ENCODE measurements at regions not wholly inside any gene's neighbourhood (a gene's known extent, or its start where the extent isn't known, plus 50 kb on each side); places are given as distances from the start of the nearest gene placed in this dataset.
"Not testable (repeated sequence)": the region's sequence is repeated elsewhere in the genome, so short reads cannot be mapped to it uniquely, and the experiment has no call there.

GRCh38 chr7:149598721-149599308 is 101.2 kb upstream of the ZNF746 start (continued):
- TF ChIP-seq PREB (CRISPR knock-in tag; IDR thresholded peaks at IDR 0.05) (no peak), STAG1 (CRISPR knock-in tag; IDR thresholded peaks at IDR 0.05) (peak; percentile 54), XBP1 (CRISPR knock-in tag; IDR thresholded peaks at IDR 0.05) (no peak), ZKSCAN1 (IDR thresholded peaks at IDR 0.05; ENCODE audit: low read length) (0 out of 2 replicates have a peak, but pooled peaks have one; percentile 45), NFKBIZ (CRISPR knock-in tag; IDR thresholded peaks at IDR 0.05) (no peak), CTCF (CRISPR knock-in tag; IDR thresholded peaks at IDR 0.05) (peak; percentile 44), JUNB (CRISPR knock-in tag; IDR thresholded peaks at IDR 0.05; ENCODE audit: borderline replicate concordance) (no peak), ZNF503 (CRISPR knock-in tag; IDR thresholded peaks at IDR 0.05) (no peak), ZBTB34 (CRISPR knock-in tag; IDR thresholded peaks at IDR 0.05) (no peak)

GRCh38 chr7:149597789-149598188 is 100.2 kb upstream of the ZNF746 start:
- in situ Hi-C loops (cut with HindIII; ENCODE audit: extremely low pct_ligation_motif_present, low pct_unique_long_range_greater_than_20kb); H3K27ac ChIP-seq (ENCODE audit: extremely low read length, insufficient read depth, low read length); H3K9me3 ChIP-seq (ENCODE audit: low read length); BruUV-seq (replicated peaks); FAIRE-seq; POLR2A ChIA-PET; H2AFZ ChIP-seq (ENCODE audit: low read length); H3K79me2 ChIP-seq (ENCODE audit: insufficient read depth, low read length); CTCF ChIA-PET (ENCODE audit: low intra/inter-chr PET ratio, low total read pairs); H3K4me1 ChIP-seq (ENCODE audit: insufficient read depth, low read length); ATAC-seq; H3K4me3 ChIP-seq (replicated peaks in 1 of 3; ENCODE audit: insufficient read depth in 1 of 3, low read depth in 2 of 3, low read length in 3 of 3); H3K9ac ChIP-seq (ENCODE audit: insufficient read depth, low read depth, low read length); H3K4me2 ChIP-seq (ENCODE audit: low read depth, low read length); DNase-seq (ENCODE audit: low spot score); H3K27me3 ChIP-seq (ENCODE audit: control insufficient read depth in 1 of 2, insufficient read depth in 2 of 2, low read length in 2 of 2); H4K20me1 ChIP-seq (ENCODE audit: insufficient read depth, low read length): not testable (repeated sequence)
- intact Hi-C loops (cut with micrococcal nuclease; ENCODE audit: unreplicated experiment), result loop anchor here (2.0 kb wide), 1 partner anchor 15 kb away; no protein-coding TSS in a partner anchor
- WGBS (ENCODE audit: low lambda C conversion rate), result 100% methylated on average over 2 of the region's 2 CpGs
- H3K36me3 ChIP-seq (replicated peaks in 1 of 2; ENCODE audit: control insufficient read depth in 1 of 2, insufficient read depth in 2 of 2, low read length in 2 of 2), result peaks cover 13 to 47% of the 10 kb centered on the region in 2 experiments; a peak in 4 of 5 replicates

All from HepG2 (cell line).